CD8-positive, alpha-beta memory T cell (primary cell): ENCODE measurements at regions not wholly inside any gene's neighbourhood (a gene's known extent, or its start where the extent isn't known, plus 50 kb on each side); places are given as distances from the start of the nearest gene placed in this dataset.

ENCODE experiments used
- CTCF ChIA-PET: fragments of 350-600 bp; sonication (Branson Sonifier 250); formaldehyde crosslinking; loops from one replicate; lab custom pipeline; 2021; ENCODE audit warnings: antibody characterized with exemption; lab: Charles Lee
- POLR2A ChIA-PET: fragments of 350-600 bp; sonication (Branson Sonifier 250); formaldehyde crosslinking; loops from one replicate; lab custom pipeline; 2021; ENCODE audit warnings: antibody characterized with exemption; lab: Charles Lee
- DNase-seq, 5 donors: peaks; one replicate each; pipeline versions ENCODE4 v3.0.0 to v3.0.0-alpha.2; 2020 to 2022; ENCODE audit warnings: mixed read lengths in 1 of 5
- H3K27ac ChIP-seq: one replicate; pipeline ENCODE4 v1.7.0; 2013; ENCODE audit warnings: low read depth, mild to moderate bottlenecking, low read length, moderate library complexity
- H3K27me3 ChIP-seq: 2 replicates; pipeline ENCODE4 v1.7.0; 2013; ENCODE audit warnings: low read length, mild to moderate bottlenecking; ENCODE audit not compliant: insufficient read depth, poor library complexity, severe bottlenecking
- H3K36me3 ChIP-seq: 2 replicates; pipeline ENCODE4 v1.7.0; 2013; ENCODE audit warnings: mild to moderate bottlenecking, low read length, moderate library complexity; ENCODE audit not compliant: insufficient read depth
- H3K4me1 ChIP-seq: 2 replicates; pipeline ENCODE4 v1.7.0; 2013; ENCODE audit warnings: mild to moderate bottlenecking, low read length, moderate library complexity; ENCODE audit not compliant: insufficient read depth
- H3K4me3 ChIP-seq: 2 replicates; pipeline ENCODE4 v1.7.0; 2013; ENCODE audit warnings: mild to moderate bottlenecking, low read length
- H3K9me3 ChIP-seq: 2 replicates; pipeline ENCODE4 v1.7.0; 2013; ENCODE audit warnings: mild to moderate bottlenecking, low read length
- H3K27ac Mint-ChIP-seq, 8 donors: one replicate each; pipeline ENCODE4 v1.8.0; 2020 to 2021; ENCODE audit warnings: mixed read lengths in 8 of 8, mild to moderate bottlenecking in 6 of 8, inconsistent platforms in 3 of 8, moderate library complexity in 3 of 8
- H3K27me3 Mint-ChIP-seq, 2 donors: one replicate each; pipeline ENCODE4 v1.8.0; 2020 to 2021; ENCODE audit warnings: mixed read lengths in 2 of 2, mild to moderate bottlenecking in 1 of 2, moderate library complexity in 1 of 2
- H3K36me3 Mint-ChIP-seq, 3 donors: one replicate each; pipeline ENCODE4 v1.8.0; 2020 to 2021; ENCODE audit warnings: mixed read lengths in 3 of 3, inconsistent platforms in 1 of 3, mild to moderate bottlenecking in 1 of 3
- H3K4me1 Mint-ChIP-seq, 3 donors: one replicate each; pipeline ENCODE4 v1.8.0; 2020 to 2021; ENCODE audit warnings: mixed read lengths in 3 of 3, inconsistent platforms in 1 of 3, mild to moderate bottlenecking in 1 of 3
- H3K4me3 Mint-ChIP-seq, 7 donors: one replicate each; pipeline ENCODE4 v1.8.0; 2020 to 2021; ENCODE audit warnings: mixed read lengths in 7 of 7, mild to moderate bottlenecking in 6 of 7, moderate library complexity in 4 of 7, inconsistent platforms in 2 of 7
- H3K9me3 Mint-ChIP-seq, 5 donors: one replicate each; pipeline ENCODE4 v1.8.0; 2020 to 2022; ENCODE audit warnings: mixed read lengths in 5 of 5, mild to moderate bottlenecking in 3 of 5, moderate library complexity in 2 of 5, inconsistent platforms in 1 of 5

DNA sequence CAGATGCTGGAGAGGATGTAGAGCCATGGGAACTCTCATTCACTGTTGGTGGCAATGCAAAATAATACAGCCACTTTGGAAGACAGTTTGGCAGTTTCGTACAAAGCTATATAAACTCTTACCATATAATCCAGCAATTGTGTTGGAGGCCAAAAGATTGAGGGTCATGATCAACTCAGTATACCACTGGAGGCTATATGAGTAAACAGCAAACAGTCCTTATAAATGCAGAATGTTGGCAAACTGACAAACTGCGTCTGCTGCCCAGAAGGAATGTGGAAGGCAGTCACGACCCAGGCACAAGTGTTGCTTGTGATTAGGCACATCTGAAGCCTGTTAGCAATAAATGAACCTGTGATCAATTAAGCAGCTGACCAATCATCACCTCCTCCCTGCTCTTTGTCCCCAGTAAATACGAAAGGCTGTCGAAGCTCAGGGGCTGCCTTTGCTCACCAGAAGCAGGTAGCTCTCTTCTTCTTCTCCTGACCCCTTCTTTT, 98.1 kb upstream of the SPOPL start:
- no peak overlapping the region for H3K27ac ChIP-seq
- Mint-ChIP-seq H3K27me3 (no peaks in the 10 kb centered on the region), H3K4me3 (no peak overlapping the region), H3K9me3 (peaks cover 9 to 38% (median 19%) of the 10 kb centered on the region in 5 donors), H3K27ac (no peak overlapping the region), H3K4me1 (no peaks in the 10 kb centered on the region), H3K36me3 (peaks cover 0 to 8% (median 0%) of the 10 kb centered on the region in 3 donors)
- no peaks in the 10 kb centered on the region for H3K4me1 ChIP-seq
- no peaks in the 10 kb centered on the region for H3K27me3 ChIP-seq
- H3K4me3 ChIP-seq: no peak overlapping the region
- POLR2A ChIA-PET: no interaction called here
- no peaks in the 10 kb centered on the region for H3K9me3 ChIP-seq
- DNase-seq: no peak
- no peaks in the 10 kb centered on the region for H3K36me3 ChIP-seq
- CTCF ChIA-PET: no interaction called here

DNA sequence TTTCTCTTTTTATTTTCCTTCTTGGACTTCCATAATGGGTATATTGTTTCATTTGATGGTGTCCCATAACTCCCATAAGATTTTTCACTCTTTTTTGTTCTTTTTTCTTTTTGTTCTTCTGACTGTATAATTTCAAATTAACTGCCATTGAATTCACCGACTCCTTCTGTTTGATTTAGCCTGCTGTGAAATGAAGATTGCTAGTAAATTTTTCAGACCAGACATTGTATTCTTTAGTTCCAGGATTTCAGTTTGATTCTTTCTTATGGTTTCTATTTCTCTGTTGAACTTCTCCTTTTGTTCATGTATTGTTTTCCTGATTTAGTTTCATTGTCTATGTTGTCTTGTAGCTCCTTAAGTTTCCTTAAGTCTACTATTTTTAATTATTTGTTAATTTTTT, 87.6 kb upstream of the SPOPL start:
- no peaks in the 10 kb centered on the region for H3K36me3 ChIP-seq
- peaks cover 0 to 23% (median 0%) of the 10 kb centered on the region in 3 donors for H3K36me3 Mint-ChIP-seq
- H3K27ac Mint-ChIP-seq: no peak overlapping the region
- no peak overlapping the region for H3K4me3 ChIP-seq
- ChIA-PET CTCF (no interaction called here), POLR2A (no interaction called here)
- H3K4me1 Mint-ChIP-seq: no peaks in the 10 kb centered on the region
- no peaks in the 10 kb centered on the region for H3K9me3 ChIP-seq
- no peak overlapping the region for H3K27ac ChIP-seq
- no peaks in the 10 kb centered on the region for H3K27me3 ChIP-seq
- peaks cover 15 to 44% (median 35%) of the 10 kb centered on the region in 5 donors for H3K9me3 Mint-ChIP-seq
- H3K27me3 Mint-ChIP-seq: peaks cover 0 to 6% of the 10 kb centered on the region in 2 donors
- DNase-seq: no peak
- H3K4me3 Mint-ChIP-seq: no peak overlapping the region
- H3K4me1 ChIP-seq: no peaks in the 10 kb centered on the region

DNA sequence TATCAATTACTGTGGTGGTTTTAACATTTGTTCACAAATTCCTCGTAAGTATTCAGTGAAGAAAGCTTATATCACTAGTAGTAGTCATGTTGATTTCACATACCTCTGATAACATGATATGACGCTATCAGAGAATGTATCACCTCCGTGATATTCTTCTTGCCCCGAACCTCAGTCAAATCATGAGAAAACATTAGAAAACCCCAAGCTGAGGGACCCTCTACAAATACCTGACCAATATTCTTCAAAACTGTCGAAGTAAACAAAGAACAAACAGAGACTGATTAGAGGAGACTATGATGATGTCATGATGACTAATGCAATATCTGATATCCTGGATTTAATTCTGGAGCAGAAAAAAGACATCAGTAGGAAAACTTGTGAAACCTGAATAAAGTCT, 85.6 kb upstream of the SPOPL start:
- no peak for DNase-seq
- Histone ChIP-seq H3K36me3 (no peaks in the 10 kb centered on the region), H3K9me3 (no peaks in the 10 kb centered on the region), H3K4me3 (no peak overlapping the region), H3K4me1 (no peaks in the 10 kb centered on the region), H3K27ac (no peak overlapping the region), H3K27me3 (no peaks in the 10 kb centered on the region)
- Mint-ChIP-seq H3K27ac (no peak overlapping the region), H3K4me1 (no peaks in the 10 kb centered on the region), H3K4me3 (no peak overlapping the region), H3K27me3 (peaks cover 0 to 6% of the 10 kb centered on the region in 2 donors), H3K9me3 (peaks cover 13 to 35% (median 32%) of the 10 kb centered on the region in 5 donors), H3K36me3 (peaks cover 0 to 18% (median 0%) of the 10 kb centered on the region in 3 donors)
- POLR2A ChIA-PET: no interaction called here
- CTCF ChIA-PET: no interaction called here

DNA sequence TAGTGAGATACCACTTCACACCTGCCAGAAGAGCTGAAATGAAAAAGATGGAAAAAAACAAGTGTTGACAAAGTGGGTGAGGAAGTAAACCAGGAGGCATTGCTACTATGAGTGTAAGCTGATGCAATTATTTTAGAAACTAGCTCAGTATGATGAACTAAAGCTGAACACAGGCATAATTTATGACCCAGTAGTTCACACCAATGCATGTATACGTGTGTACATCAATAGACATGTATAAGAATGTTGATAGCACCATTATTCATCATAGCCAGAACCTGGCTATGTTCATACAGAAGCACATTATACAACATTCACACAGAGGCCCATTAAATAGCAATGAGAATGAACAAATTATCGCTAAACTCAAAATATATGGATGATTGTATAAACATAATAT, 83.1 kb upstream of the SPOPL start:
- no peaks in the 10 kb centered on the region for H3K4me1 Mint-ChIP-seq
- Histone ChIP-seq H3K9me3 (no peaks in the 10 kb centered on the region), H3K4me3 (no peak overlapping the region), H3K36me3 (no peaks in the 10 kb centered on the region), H3K4me1 (no peaks in the 10 kb centered on the region), H3K27ac (no peak overlapping the region), H3K27me3 (no peaks in the 10 kb centered on the region)
- peaks cover 7 to 15% (median 13%) of the 10 kb centered on the region in 5 donors for H3K9me3 Mint-ChIP-seq
- H3K36me3 Mint-ChIP-seq: peaks cover 0 to 13% (median 0%) of the 10 kb centered on the region in 3 donors
- H3K27me3 Mint-ChIP-seq: no peaks in the 10 kb centered on the region
- no peak overlapping the region for H3K27ac Mint-ChIP-seq
- no peak for DNase-seq
- ChIA-PET POLR2A (no interaction called here), CTCF (no interaction called here)
- H3K4me3 Mint-ChIP-seq: no peak overlapping the region

DNA sequence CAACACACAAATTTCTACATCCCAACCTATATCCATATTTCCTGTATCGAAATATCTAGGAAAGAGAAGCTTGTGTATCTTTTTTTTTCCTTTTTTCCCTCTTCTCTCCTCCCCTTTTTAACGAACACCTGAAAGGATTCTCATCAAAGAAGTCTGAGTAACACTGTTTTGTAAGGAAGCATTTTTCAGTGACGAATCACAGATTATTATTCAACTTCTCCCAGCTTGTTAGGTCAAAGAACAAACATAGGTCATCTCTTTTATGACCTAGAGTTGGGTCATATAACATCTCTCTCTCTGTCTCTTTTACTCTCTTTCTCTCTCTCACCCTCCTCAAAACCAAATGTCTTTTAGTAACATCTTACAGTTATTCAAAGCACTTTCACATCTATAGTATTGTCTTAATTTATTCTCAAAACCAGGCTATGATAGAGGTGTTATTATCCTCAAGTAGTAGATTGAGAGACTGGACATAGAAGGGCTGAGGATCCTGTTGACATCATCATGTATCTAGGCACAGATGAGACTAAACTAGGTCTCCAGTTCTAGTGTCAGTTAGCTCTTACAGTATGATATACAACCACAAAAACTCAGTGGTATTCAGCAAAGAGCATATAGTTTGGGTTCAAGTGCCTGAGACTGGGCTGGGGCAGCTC, 80.1 kb upstream of the SPOPL start:
- Histone ChIP-seq H3K4me1 (no peaks in the 10 kb centered on the region), H3K27ac (no peak overlapping the region), H3K27me3 (no peaks in the 10 kb centered on the region), H3K9me3 (no peaks in the 10 kb centered on the region), H3K36me3 (no peaks in the 10 kb centered on the region), H3K4me3 (no peak overlapping the region)
- no peaks in the 10 kb centered on the region for H3K4me1 Mint-ChIP-seq
- DNase-seq: no peak
- H3K36me3 Mint-ChIP-seq: peaks cover 0 to 23% (median 0%) of the 10 kb centered on the region in 3 donors
- H3K27ac Mint-ChIP-seq: no peak overlapping the region
- no peaks in the 10 kb centered on the region for H3K27me3 Mint-ChIP-seq
- POLR2A ChIA-PET: no interaction called here
- CTCF ChIA-PET: interaction anchor here (0.5 kb wide), 1 partner anchor 1159 kb away, joined by 3 read pairs; no protein-coding TSS in a partner anchor
- peaks cover 8 to 24% (median 20%) of the 10 kb centered on the region in 5 donors for H3K9me3 Mint-ChIP-seq
- H3K4me3 Mint-ChIP-seq: no peak overlapping the region

DNA sequence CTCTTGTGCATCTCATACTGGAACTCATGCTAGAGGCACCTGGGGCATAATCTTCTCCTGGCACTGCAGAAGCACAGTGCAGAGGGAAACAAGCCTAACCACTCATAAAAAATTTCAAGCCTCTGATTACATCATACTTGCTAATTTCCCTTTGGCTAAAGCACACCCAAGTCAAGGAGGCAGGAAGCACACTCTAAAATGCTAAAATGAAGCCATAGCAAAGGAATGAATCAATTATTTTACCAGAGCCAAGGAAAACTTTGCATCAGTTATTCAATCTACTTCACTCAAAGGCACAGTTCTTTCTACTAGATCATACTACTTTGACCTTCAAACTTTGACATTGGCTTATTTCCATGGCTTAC, 79.6 kb upstream of the SPOPL start:
- ChIA-PET POLR2A (no interaction called here), CTCF (interaction anchor here (0.5 kb wide), 1 partner anchor 1159 kb away, joined by 3 read pairs; no protein-coding TSS in a partner anchor)
- H3K9me3 Mint-ChIP-seq: peaks cover 12 to 27% (median 22%) of the 10 kb centered on the region in 5 donors
- no peak for DNase-seq
- Histone ChIP-seq H3K9me3 (no peaks in the 10 kb centered on the region), H3K27me3 (no peaks in the 10 kb centered on the region), H3K27ac (no peak overlapping the region), H3K36me3 (no peaks in the 10 kb centered on the region), H3K4me3 (no peak overlapping the region), H3K4me1 (no peaks in the 10 kb centered on the region)
- H3K27me3 Mint-ChIP-seq: no peaks in the 10 kb centered on the region
- H3K27ac Mint-ChIP-seq: no peak overlapping the region
- no peaks in the 10 kb centered on the region for H3K4me1 Mint-ChIP-seq
- no peak overlapping the region for H3K4me3 Mint-ChIP-seq
- H3K36me3 Mint-ChIP-seq: peaks cover 0 to 18% (median 0%) of the 10 kb centered on the region in 3 donors

DNA sequence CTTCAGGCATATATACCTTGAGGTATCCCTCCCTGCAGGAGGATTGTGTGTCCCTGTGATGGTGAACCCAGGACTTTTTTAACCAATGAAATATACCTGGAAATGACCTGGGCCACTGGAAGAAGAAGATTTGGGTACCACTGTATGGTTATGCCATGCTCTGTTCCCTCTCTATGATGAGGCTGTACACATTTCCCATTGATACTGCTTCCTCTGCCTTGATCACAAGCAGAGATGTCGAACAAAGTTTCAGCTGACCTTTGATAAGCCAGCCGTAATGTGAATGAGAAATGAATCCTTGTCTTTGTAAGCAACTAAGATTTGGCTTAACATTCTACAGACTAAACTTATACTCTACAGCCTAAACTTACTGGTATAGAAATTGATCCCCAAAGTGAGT, 78.4 kb upstream of the SPOPL start:
- Mint-ChIP-seq H3K4me3 (no peak overlapping the region), H3K27ac (no peak overlapping the region), H3K36me3 (peaks cover 0 to 18% (median 0%) of the 10 kb centered on the region in 3 donors), H3K27me3 (no peaks in the 10 kb centered on the region), H3K9me3 (peaks cover 12 to 32% (median 28%) of the 10 kb centered on the region in 5 donors), H3K4me1 (no peaks in the 10 kb centered on the region)
- Histone ChIP-seq H3K4me3 (no peak overlapping the region), H3K36me3 (no peaks in the 10 kb centered on the region), H3K9me3 (no peaks in the 10 kb centered on the region), H3K4me1 (no peaks in the 10 kb centered on the region), H3K27ac (no peak overlapping the region), H3K27me3 (no peaks in the 10 kb centered on the region)
- ChIA-PET POLR2A (no interaction called here), CTCF (no interaction called here)
- no peak for DNase-seq

DNA sequence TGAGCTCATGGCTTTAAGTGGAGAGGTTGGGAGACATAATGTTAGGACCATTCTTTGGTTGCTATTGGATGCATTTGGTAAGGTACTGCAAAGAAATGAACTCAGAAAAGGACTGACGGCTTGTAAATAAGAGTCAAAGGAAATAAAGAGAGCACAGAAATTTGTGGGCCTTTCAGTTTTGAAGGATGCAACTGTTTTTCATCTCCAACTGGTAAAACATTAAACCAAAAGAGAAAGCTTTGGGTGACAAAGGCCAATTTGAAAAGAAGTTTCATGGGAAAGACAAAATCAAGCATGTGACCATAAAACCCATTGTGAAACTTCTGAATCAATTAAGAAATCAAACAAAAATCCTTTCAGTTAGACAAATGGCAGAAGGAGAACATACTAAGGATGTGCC, 77.8 kb upstream of the SPOPL start:
- POLR2A ChIA-PET: no interaction called here
- H3K36me3 ChIP-seq: no peaks in the 10 kb centered on the region
- no peaks in the 10 kb centered on the region for H3K4me1 ChIP-seq
- peaks cover 12 to 34% (median 30%) of the 10 kb centered on the region in 5 donors for H3K9me3 Mint-ChIP-seq
- H3K4me3 Mint-ChIP-seq: no peak overlapping the region
- no peak overlapping the region for H3K27ac Mint-ChIP-seq
- H3K27ac ChIP-seq: no peak overlapping the region
- H3K4me1 Mint-ChIP-seq: no peaks in the 10 kb centered on the region
- CTCF ChIA-PET: no interaction called here
- H3K27me3 ChIP-seq: no peaks in the 10 kb centered on the region
- H3K27me3 Mint-ChIP-seq: no peaks in the 10 kb centered on the region
- DNase-seq: no peak
- H3K9me3 ChIP-seq: no peaks in the 10 kb centered on the region
- peaks cover 0 to 21% (median 2%) of the 10 kb centered on the region in 3 donors for H3K36me3 Mint-ChIP-seq
- no peak overlapping the region for H3K4me3 ChIP-seq
